Fibroblast of lung (primary cell): ENCODE measurements at regions not wholly inside any gene's neighbourhood (a gene's known extent, or its start where the extent isn't known, plus 50 kb on each side); places are given as distances from the start of the nearest gene placed in this dataset.

Source experiments
- CTCF ChIP-seq, 2 donors: IDR thresholded peaks in 1 of 2; conservative IDR thresholded peaks in 1 of 2; 1 replicate in 1 of 2; 2 replicates in 1 of 2; pipeline ENCODE4 v1.5.1; 2011 to 2012; ENCODE audit warnings: low read length in 2 of 2, control low read depth in 1 of 2, inconsistent platforms in 1 of 2, low read depth in 1 of 2, mild to moderate bottlenecking in 1 of 2
- EZH2 ChIP-seq: IDR thresholded peaks from 2 replicates; pipeline ENCODE4 v1.5.1; 2012; ENCODE audit warnings: low read length, control low read depth, mild to moderate bottlenecking; ENCODE audit errors: missing control alignments

DNA sequence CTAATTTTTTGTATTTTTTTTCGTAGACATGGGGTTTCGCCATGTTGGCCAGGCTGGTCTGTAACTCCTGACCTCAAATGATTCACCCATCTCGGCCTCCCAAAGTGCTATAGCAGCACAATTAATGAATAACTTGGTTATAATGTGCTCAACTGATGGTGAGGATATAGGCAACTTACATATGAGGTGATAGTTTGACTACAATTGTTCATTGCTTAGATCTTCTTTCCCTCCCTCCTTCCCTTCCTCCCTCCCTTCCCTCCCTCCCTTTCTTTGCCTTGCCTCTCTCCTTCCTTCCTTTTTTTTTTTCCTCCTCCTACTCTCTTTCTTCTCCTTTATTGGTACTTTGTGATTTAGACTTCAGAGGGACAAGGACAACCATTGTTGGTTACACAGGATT is 151.2 kb downstream of the RNF144B start:
- TF ChIP-seq CTCF (conservative IDR thresholded peaks at IDR 0.05 in 1 of 2, IDR thresholded peaks at IDR 0.05 in 1 of 2; ENCODE audit: low read depth in 1 of 2, low read length in 2 of 2) = no peak
- TF ChIP-seq EZH2 = no peak
